Vagina (tissue), 2 donors: ENCODE measurements at regions not wholly inside any gene's neighbourhood (a gene's known extent, or its start where the extent isn't known, plus 50 kb on each side); places are given as distances from the start of the nearest gene placed in this dataset.

Experiments
- DNase-seq, 2 donors: peaks; one replicate each; pipeline ENCODE4 v3.0.0-alpha.2; 2017; ENCODE audit errors: extremely low spot score in 2 of 2
- H3K27ac ChIP-seq: fragments of 200-600 bp; sonication (generic); one replicate; pipeline ENCODE4 v1.5.1; 2019
- H3K27me3 ChIP-seq: fragments of 200-600 bp; sonication (generic); one replicate; pipeline ENCODE4 v1.5.1; 2019
- H3K36me3 ChIP-seq, 2 donors: fragments of 200-600 bp; sonication (generic); one replicate each; pipeline ENCODE4 v1.5.1; 2017 to 2019
- H3K4me1 ChIP-seq: fragments of 200-600 bp; sonication (generic); one replicate; pipeline ENCODE4 v1.5.1; 2019
- H3K4me3 ChIP-seq, 2 donors: fragments of 200-600 bp; sonication (generic); 1 replicate in 1 of 2; 2 replicates in 1 of 2; pipeline ENCODE4 v1.5.1; 2016 to 2019
- H3K9me3 ChIP-seq: fragments of 200-600 bp; sonication (generic); one replicate; pipeline ENCODE4 v1.5.1; 2019
- CTCF ChIP-seq, 3 experiments: fragments of 450-650 bp in 2 of 3; fragments of 200-600 bp in 1 of 3; sonication (generic) in 1 of 3; IDR thresholded peaks; one replicate each; pipeline ENCODE4 v1.5.1; 2017 to 2019; ENCODE audit warnings: antibody characterized with exemption in 3 of 3, mild to moderate bottlenecking in 2 of 3, moderate library complexity in 2 of 3
- POLR2A ChIP-seq, 2 donors: fragments of 450-650 bp; IDR thresholded peaks; one replicate each; pipeline ENCODE4 v1.6.1; 2017; ENCODE audit warnings: antibody characterized with exemption in 2 of 2, mild to moderate bottlenecking in 2 of 2, moderate library complexity in 2 of 2
- POLR2AphosphoS5 ChIP-seq, 2 donors: sonication (generic); formaldehyde crosslinking; IDR thresholded peaks; one replicate each; pipeline ENCODE4 v1.9.0; 2017; ENCODE audit warnings: antibody characterized with exemption in 2 of 2, mild to moderate bottlenecking in 2 of 2, low read depth in 1 of 2; ENCODE audit not compliant: insufficient read depth in 1 of 2
- intact Hi-C: fragments of 100-400 bp; cut with DNase I; formaldehyde crosslinking; loops from one replicate; pipeline ENCODE4 v1.15.1; 2023

GRCh38 chr12:24751181-24751580 lies 197.7 kb downstream of the BCAT1 start:
- no peaks in the 10 kb centered on the region for H3K9me3 ChIP-seq
- H3K4me1 ChIP-seq = no peaks in the 10 kb centered on the region
- no peak for DNase-seq
- no peaks in the 10 kb centered on the region for H3K36me3 ChIP-seq
- intact Hi-C loops = loop anchor here (10.0 kb wide), 1 partner anchor 46 kb away; no protein-coding TSS in a partner anchor
- no peak overlapping the region for H3K27ac ChIP-seq
- H3K4me3 ChIP-seq = no peak overlapping the region
- no peaks in the 10 kb centered on the region for H3K27me3 ChIP-seq
- TF ChIP-seq POLR2A (IDR thresholded peaks at IDR 0.05) = no peak
- no peak for TF ChIP-seq POLR2AphosphoS5 (IDR thresholded peaks at IDR 0.05; ENCODE audit: insufficient read depth in 1 of 2, low read depth in 1 of 2)
- no peak for TF ChIP-seq CTCF (IDR thresholded peaks at IDR 0.05)

GRCh38 chr12:24750263-24750662 lies 198.6 kb downstream of the BCAT1 start:
- no peaks in the 10 kb centered on the region for H3K9me3 ChIP-seq
- H3K4me1 ChIP-seq = no peaks in the 10 kb centered on the region
- TF ChIP-seq CTCF (IDR thresholded peaks at IDR 0.05) (no peak), POLR2AphosphoS5 (IDR thresholded peaks at IDR 0.05; ENCODE audit: insufficient read depth in 1 of 2, low read depth in 1 of 2) (no peak), POLR2A (IDR thresholded peaks at IDR 0.05) (no peak)
- intact Hi-C loops = loop anchor here (10.0 kb wide), 1 partner anchor 45 kb away; no protein-coding TSS in a partner anchor
- no peak overlapping the region for H3K27ac ChIP-seq
- DNase-seq = no peak
- H3K27me3 ChIP-seq = no peaks in the 10 kb centered on the region
- no peaks in the 10 kb centered on the region for H3K36me3 ChIP-seq
- no peak overlapping the region for H3K4me3 ChIP-seq

GRCh38 chr12:24749171-24749570 lies 199.7 kb downstream of the BCAT1 start:
- intact Hi-C loops = no loop called here
- no peak for TF ChIP-seq CTCF (IDR thresholded peaks at IDR 0.05)
- TF ChIP-seq POLR2A (IDR thresholded peaks at IDR 0.05) = no peak
- no peak for TF ChIP-seq POLR2AphosphoS5 (IDR thresholded peaks at IDR 0.05; ENCODE audit: insufficient read depth in 1 of 2, low read depth in 1 of 2)
- DNase-seq = no peak
- Histone ChIP-seq H3K4me3 (no peak overlapping the region), H3K27me3 (no peaks in the 10 kb centered on the region), H3K9me3 (no peaks in the 10 kb centered on the region), H3K4me1 (no peaks in the 10 kb centered on the region), H3K27ac (no peak overlapping the region), H3K36me3 (no peaks in the 10 kb centered on the region)

- no peak for DNase-seq
- Histone ChIP-seq H3K27me3 (no peaks in the 10 kb centered on the region), H3K4me1 (no peaks in the 10 kb centered on the region), H3K4me3 (no peak overlapping the region), H3K27ac (no peak overlapping the region), H3K9me3 (no peaks in the 10 kb centered on the region), H3K36me3 (no peaks in the 10 kb centered on the region)
- intact Hi-C loops = no loop called here
- TF ChIP-seq CTCF (IDR thresholded peaks at IDR 0.05) (no peak), POLR2A (IDR thresholded peaks at IDR 0.05) (no peak), POLR2AphosphoS5 (IDR thresholded peaks at IDR 0.05; ENCODE audit: insufficient read depth in 1 of 2, low read depth in 1 of 2) (no peak)
These were observed 200.6 kb downstream of the BCAT1 start for GRCh38 chr12:24748326-24748725.

GRCh38 chr12:24746864-24747263 lies 202.0 kb downstream of the BCAT1 start:
- DNase-seq = no peak
- TF ChIP-seq CTCF (IDR thresholded peaks at IDR 0.05) (no peak), POLR2A (IDR thresholded peaks at IDR 0.05) (no peak), POLR2AphosphoS5 (IDR thresholded peaks at IDR 0.05; ENCODE audit: insufficient read depth in 1 of 2, low read depth in 1 of 2) (no peak)
- intact Hi-C loops = no loop called here
- Histone ChIP-seq H3K4me1 (no peaks in the 10 kb centered on the region), H3K4me3 (no peak overlapping the region), H3K27ac (no peak overlapping the region), H3K36me3 (no peaks in the 10 kb centered on the region), H3K9me3 (no peaks in the 10 kb centered on the region), H3K27me3 (no peaks in the 10 kb centered on the region)
